ENCODE measurements at regions not wholly inside any gene's neighbourhood (a gene's known extent, or its start where the extent isn't known, plus 50 kb on each side); places are given as distances from the start of the nearest gene placed in this dataset.

DNA sequence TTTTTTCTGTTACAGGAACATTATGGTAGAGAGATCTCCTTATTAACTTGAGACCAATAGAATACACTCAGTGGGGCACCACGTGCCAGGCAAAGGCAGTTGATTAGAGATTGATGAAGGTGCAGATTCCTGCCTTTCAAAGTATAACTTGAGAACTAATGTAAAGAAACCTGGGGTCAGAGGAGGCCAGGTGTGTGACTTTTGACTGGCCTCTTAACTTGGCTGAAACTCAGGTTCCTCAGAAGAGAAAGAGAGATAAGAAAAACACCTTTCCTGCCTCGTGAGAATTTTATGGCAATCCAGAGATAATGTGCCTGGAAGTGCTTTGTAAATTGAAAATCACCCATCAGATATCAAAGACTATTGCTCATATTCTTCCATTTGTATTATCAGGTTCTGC lies 110.7 kb upstream of the GZMB start:
- TF ChIP-seq POLR2A (IDR thresholded peaks at IDR 0.05), result no peak
- TF ChIP-seq, protein P1, sequence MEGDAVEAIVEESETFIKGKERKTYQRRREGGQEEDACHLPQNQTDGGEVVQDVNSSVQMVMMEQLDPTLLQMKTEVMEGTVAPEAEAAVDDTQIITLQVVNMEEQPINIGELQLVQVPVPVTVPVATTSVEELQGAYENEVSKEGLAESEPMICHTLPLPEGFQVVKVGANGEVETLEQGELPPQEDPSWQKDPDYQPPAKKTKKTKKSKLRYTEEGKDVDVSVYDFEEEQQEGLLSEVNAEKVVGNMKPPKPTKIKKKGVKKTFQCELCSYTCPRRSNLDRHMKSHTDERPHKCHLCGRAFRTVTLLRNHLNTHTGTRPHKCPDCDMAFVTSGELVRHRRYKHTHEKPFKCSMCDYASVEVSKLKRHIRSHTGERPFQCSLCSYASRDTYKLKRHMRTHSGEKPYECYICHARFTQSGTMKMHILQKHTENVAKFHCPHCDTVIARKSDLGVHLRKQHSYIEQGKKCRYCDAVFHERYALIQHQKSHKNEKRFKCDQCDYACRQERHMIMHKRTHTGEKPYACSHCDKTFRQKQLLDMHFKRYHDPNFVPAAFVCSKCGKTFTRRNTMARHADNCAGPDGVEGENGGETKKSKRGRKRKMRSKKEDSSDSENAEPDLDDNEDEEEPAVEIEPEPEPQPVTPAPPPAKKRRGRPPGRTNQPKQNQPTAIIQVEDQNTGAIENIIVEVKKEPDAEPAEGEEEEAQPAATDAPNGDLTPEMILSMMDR (IDR thresholded peaks at IDR 0.05), result no peak
- H3K27me3 ChIP-seq, result no peaks in the 10 kb centered on the region
- no peaks in the 10 kb centered on the region for H3K9me3 ChIP-seq (replicated peaks in 1 of 3)
- no peak overlapping the region for H3K4me3 ChIP-seq
- H3K36me3 ChIP-seq (replicated peaks in 1 of 2), result no peaks in the 10 kb centered on the region
- no peaks in the 10 kb centered on the region for H3K4me1 ChIP-seq (replicated peaks in 1 of 2)
- 55 to 62% (median 58%) methylated on average over 2 of the region's 2 CpGs for WGBS, 4 donors
- intact Hi-C loops (cut with DNase I), result no loop called here
- no peak overlapping the region for H3K27ac ChIP-seq
- DNase-seq, result no peak

- TF ChIP-seq, protein P1 (IDR thresholded peaks at IDR 0.05), result no peak
- TF ChIP-seq POLR2A (IDR thresholded peaks at IDR 0.05), result no peak
- intact Hi-C loops (cut with DNase I), result no loop called here
- H3K36me3 ChIP-seq (replicated peaks in 1 of 2), result no peaks in the 10 kb centered on the region
- no peak overlapping the region for H3K27ac ChIP-seq
- no peak for DNase-seq
- WGBS, 4 donors, result 52 to 65% (median 56%) methylated on average over 2 of the region's 2 CpGs
- no peaks in the 10 kb centered on the region for H3K9me3 ChIP-seq (replicated peaks in 1 of 3)
- no peak overlapping the region for H3K4me3 ChIP-seq
- no peaks in the 10 kb centered on the region for H3K27me3 ChIP-seq
- H3K4me1 ChIP-seq (replicated peaks in 1 of 2), result no peaks in the 10 kb centered on the region
These were observed 107.9 kb upstream of the GZMB start for GRCh38 chr14:24741871-24742270.

DNA sequence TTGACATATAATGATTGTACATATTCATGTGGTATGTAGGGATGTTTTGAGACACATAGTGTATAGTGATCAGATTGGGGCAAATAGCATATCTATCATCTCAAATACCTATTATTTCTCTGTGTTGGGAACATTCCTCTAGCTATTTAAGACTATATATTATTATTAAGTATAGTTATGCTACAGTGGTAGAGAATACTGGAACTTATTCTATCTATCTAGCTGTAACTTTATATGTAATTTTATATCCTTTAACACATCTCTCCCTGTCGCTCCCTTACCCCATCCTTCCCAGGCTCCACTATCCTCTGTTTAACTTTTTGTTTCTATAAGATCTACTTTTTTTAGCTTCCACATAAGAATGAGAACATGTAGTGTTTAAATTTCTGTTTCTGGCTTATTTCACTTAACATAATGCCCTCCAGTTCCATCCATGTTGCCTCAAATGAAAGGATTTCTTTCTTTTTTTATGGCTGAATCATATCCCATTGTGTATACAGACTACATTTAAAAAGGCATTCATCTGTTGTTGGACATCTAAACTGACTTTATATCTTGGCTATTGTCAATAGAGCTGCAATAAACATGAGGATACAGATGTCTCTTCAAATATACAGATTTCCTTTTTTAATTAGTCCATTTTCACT lies 102.1 kb upstream of the GZMB start:
- Histone ChIP-seq H3K9me3 (replicated peaks in 1 of 3) (no peaks in the 10 kb centered on the region), H3K36me3 (replicated peaks in 1 of 2) (no peaks in the 10 kb centered on the region), H3K27me3 (no peaks in the 10 kb centered on the region), H3K27ac (no peak overlapping the region), H3K4me1 (replicated peaks in 1 of 2) (no peaks in the 10 kb centered on the region), H3K4me3 (no peak overlapping the region)
- DNase-seq, result no peak
- intact Hi-C loops (cut with DNase I), result loop anchor here in 1 of 2 donors (10.0 kb wide), 1 partner anchor 399 kb away; no protein-coding TSS in a partner anchor
- TF ChIP-seq, protein P1 (IDR thresholded peaks at IDR 0.05), result no peak
- TF ChIP-seq POLR2A (IDR thresholded peaks at IDR 0.05), result no peak
- 0 to 88% (median 67%) methylated on average over 1 of the region's 1 CpG for WGBS, 4 donors

DNA sequence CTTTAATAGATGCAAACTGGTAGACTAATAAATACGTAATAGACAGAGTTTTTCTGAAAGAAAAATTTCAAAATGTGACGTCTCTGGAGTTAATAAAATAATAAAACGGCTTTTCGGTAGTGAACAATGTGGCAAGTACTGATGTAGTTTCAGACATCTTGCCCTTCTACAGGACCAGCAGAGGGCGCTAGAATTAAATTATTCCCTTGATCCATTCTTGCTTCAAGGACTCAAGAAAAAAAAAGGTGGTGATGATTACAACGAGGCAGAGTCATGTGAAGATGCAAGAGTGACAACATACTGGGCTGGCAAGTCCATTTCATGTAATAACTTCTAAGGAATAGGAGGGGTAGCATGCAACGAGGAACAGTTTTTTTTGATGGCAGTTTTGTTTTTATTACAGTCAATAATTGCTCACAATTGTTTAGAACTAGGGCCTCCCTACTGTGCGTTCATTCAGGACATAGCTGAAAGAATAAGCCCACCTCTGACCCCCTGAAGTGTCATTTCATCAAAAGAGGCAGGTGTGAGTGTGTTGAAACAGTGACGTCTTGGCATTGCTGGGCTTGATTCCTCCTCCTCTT lies 101.0 kb upstream of the GZMB start:
- Histone ChIP-seq H3K9me3 (replicated peaks in 1 of 3) (no peaks in the 10 kb centered on the region), H3K36me3 (replicated peaks in 1 of 2) (no peaks in the 10 kb centered on the region), H3K4me1 (replicated peaks in 1 of 2) (no peaks in the 10 kb centered on the region), H3K4me3 (no peak overlapping the region), H3K27ac (no peak overlapping the region), H3K27me3 (no peaks in the 10 kb centered on the region)
- intact Hi-C loops (cut with DNase I), result loop anchor here in 1 of 2 donors (10.0 kb wide), 1 partner anchor 400 kb away; no protein-coding TSS in a partner anchor
- WGBS, 4 donors, result 21 to 27% (median 24%) methylated on average over 9 of the region's 9 CpGs
- peak; percentile 23 to 66 (median 37) for DNase-seq
- TF ChIP-seq, protein P1 (IDR thresholded peaks at IDR 0.05), result peak; percentile 54 to 74 (median 64)
- no peak for TF ChIP-seq POLR2A (IDR thresholded peaks at IDR 0.05)
